A172 (cell line): ENCODE measurements at regions not wholly inside any gene's neighbourhood (a gene's known extent, or its start where the extent isn't known, plus 50 kb on each side); places are given as distances from the start of the nearest gene placed in this dataset.
"Not testable (repeated sequence)": the region's sequence is repeated elsewhere in the genome, so short reads cannot be mapped to it uniquely, and the experiment has no call there.

ENCODE experiments used
- DNase-seq: peaks from one replicate; pipeline ENCODE4 v3.0.0-alpha.2; 2015; ENCODE audit warnings: low spot score

- no peak for DNase-seq
Measured at GRCh38 chr1:222948079-222948478, 133.2 kb downstream of the DISP1 start.

- DNase-seq, result no peak
Measured at GRCh38 chr1:222950892-222951291, 136.1 kb downstream of the DISP1 start.

- no peak for DNase-seq
Measured at GRCh38 chr1:222953585-222953984, 138.7 kb downstream of the DISP1 start.

- DNase-seq, result no peak
Measured at GRCh38 chr1:222955964-222956363, 141.1 kb downstream of the DISP1 start.

- DNase-seq, result no peak
Measured at GRCh38 chr1:222956601-222957000, 141.8 kb downstream of the DISP1 start.

- no peak for DNase-seq
Measured at GRCh38 chr1:222967466-222968240, 152.8 kb downstream of the DISP1 start.

- no peak for DNase-seq
Measured at GRCh38 chr1:222970040-222970439, 155.2 kb downstream of the DISP1 start.

GRCh38 chr1:222970711-222971110, 155.9 kb downstream of the DISP1 start:
- DNase-seq, result no peak

GRCh38 chr1:222971146-222971545, 156.3 kb downstream of the DISP1 start:
- DNase-seq, result no peak

GRCh38 chr1:222973561-222973960, 158.7 kb downstream of the DISP1 start:
- no peak for DNase-seq

GRCh38 chr1:222974496-222974895, 159.7 kb downstream of the DISP1 start:
- DNase-seq, result peak; percentile 88

GRCh38 chr1:222975472-222976122, 160.8 kb downstream of the DISP1 start:
- no peak for DNase-seq

GRCh38 chr1:222976453-222976852, 161.6 kb downstream of the DISP1 start:
- DNase-seq, result no peak

GRCh38 chr1:222977294-222977693, 162.5 kb downstream of the DISP1 start:
- DNase-seq, result not testable (repeated sequence)

- DNase-seq, result no peak
Measured at GRCh38 chr1:222979561-222979960, 163.5 kb downstream of the TLR5 start.

GRCh38 chr1:222987674-222988076, 155.4 kb downstream of the TLR5 start:
- DNase-seq, result no peak

GRCh38 chr1:222989443-222989842, 153.6 kb downstream of the TLR5 start:
- no peak for DNase-seq

GRCh38 chr1:222991177-222991576, 151.9 kb downstream of the TLR5 start:
- DNase-seq, result no peak

- DNase-seq, result no peak
Measured at GRCh38 chr1:222991908-222992307, 151.1 kb downstream of the TLR5 start.

- peak; percentile 62 for DNase-seq
Measured at GRCh38 chr1:222994511-222995235, 148.4 kb downstream of the TLR5 start.

- DNase-seq, result no peak
Measured at GRCh38 chr1:222995236-222995580, 147.8 kb downstream of the TLR5 start.

- no peak for DNase-seq
Measured at GRCh38 chr1:222995620-222996309, 147.3 kb downstream of the TLR5 start.
